Activated CD4-positive, alpha-beta T cell treated with anti-CD3 and anti-CD28 coated beads, Interleukin-2, amount 50 U/mL, for 1 hour (primary cell): ENCODE measurements at regions not wholly inside any gene's neighbourhood (a gene's known extent, or its start where the extent isn't known, plus 50 kb on each side); places are given as distances from the start of the nearest gene placed in this dataset.
"Not testable (repeated sequence)": the region's sequence is repeated elsewhere in the genome, so short reads cannot be mapped to it uniquely, and the experiment has no call there.

Experiments used
- DNase-seq: peaks from one replicate; pipeline ENCODE4 v3.0.0-alpha.2; 2020

DNA sequence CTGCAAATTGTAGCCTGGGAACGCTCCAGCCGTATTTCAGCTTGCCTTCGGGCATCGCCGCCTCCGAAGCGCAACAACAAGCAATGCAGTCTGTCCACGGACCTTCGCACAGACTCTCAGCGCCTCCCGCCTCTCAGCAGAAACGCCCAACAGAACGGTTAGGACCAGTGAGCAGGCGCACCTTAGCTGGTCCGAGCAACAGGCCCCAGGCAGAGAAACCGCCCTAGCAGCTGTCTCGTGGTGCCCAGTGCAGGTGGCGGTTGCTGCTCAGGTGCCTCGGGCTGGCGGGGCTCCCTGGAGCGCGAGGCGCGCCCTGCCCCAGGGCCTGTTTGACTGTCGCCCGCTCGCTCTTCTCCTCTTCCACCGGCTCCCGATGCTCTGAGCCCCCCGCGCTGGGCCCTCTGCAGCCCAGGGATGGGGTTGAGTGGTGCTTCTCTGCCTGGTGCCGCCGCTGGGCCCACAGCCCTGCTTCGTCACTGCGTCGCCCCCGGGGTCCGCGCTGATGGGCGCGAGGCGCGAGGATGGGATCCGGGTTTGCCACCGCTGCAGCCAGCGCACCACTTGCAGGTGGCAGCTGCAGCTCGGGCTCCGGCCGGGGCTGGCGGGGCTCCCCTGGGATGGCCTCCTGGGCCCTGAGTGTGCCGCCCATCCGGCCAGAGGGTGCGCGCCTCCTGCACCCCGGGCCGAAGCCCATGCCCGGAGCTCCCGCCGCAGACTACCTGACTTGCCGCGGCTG, 268.4 kb upstream of the FRG2C start:
- no peak for DNase-seq

GRCh38 chr3:75396316-75396802, 267.8 kb upstream of the FRG2C start:
- no peak for DNase-seq

DNA sequence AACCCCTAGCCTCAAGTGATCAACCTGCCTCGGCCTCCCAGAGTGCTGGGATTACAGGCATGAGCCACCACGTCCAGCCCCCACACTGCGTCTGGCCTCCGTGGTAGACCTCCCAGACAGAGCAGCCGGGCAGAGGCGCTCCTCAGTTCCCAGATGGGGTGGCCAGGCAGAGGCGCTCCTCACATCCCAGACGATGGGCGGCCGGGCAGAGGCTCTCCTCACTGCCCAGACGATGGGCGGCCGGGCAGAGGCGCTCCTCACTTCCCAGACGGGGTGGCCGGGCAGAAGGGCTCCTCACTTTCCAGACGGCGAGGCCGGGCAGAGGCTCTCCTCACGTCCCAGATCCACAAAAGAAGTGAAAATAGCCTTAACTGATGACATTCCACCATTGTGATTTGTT, 266.6 kb upstream of the FRG2C start:
- not testable (repeated sequence) for DNase-seq

GRCh38 chr3:75422101-75422945, 241.8 kb upstream of the FRG2C start:
- peak; percentile 23 for DNase-seq

DNA sequence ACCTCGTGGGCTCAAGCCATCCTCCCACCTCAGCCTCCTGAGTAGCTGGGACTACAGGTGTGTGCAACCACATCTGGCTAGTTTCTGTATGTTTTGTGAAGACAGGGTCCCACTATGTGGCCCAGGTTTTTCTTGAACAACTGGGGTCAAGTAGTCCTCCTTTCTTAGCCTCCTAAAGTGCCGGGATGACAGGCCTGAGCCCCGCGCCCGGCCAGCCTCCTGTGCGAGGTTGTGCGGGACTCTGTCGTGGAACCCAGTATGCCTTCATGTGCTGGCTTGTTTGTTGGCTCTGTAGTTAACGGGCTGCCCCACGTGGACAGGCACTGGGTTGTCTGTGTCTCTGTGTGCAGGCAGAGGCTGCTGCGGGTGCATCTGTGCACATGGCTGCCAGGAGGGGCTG, 238.7 kb upstream of the FRG2C start:
- DNase-seq = not testable (repeated sequence)

DNA sequence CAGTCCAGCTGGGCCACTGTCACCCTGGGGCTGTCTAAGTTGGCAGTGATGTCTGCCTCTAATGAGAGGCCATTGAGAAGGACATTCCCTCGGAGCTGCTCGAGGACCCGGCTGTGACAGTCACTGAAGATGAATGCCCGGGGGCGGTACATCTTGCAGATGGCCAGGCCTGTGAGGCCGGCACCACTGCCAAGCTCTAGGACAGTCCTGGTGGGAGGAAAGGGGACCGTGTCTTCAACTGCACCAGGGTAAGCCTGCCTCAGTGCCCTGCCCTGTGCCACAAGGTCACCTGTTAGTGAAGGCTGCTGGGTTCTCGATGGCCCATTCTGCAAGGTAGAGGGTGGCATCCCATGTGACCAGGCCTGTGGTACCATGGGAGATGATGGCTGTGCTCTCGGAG, 236.6 kb upstream of the FRG2C start:
- not testable (repeated sequence) for DNase-seq

GRCh38 chr3:75427906-75428305, 236.2 kb upstream of the FRG2C start:
- DNase-seq = not testable (repeated sequence)

DNA sequence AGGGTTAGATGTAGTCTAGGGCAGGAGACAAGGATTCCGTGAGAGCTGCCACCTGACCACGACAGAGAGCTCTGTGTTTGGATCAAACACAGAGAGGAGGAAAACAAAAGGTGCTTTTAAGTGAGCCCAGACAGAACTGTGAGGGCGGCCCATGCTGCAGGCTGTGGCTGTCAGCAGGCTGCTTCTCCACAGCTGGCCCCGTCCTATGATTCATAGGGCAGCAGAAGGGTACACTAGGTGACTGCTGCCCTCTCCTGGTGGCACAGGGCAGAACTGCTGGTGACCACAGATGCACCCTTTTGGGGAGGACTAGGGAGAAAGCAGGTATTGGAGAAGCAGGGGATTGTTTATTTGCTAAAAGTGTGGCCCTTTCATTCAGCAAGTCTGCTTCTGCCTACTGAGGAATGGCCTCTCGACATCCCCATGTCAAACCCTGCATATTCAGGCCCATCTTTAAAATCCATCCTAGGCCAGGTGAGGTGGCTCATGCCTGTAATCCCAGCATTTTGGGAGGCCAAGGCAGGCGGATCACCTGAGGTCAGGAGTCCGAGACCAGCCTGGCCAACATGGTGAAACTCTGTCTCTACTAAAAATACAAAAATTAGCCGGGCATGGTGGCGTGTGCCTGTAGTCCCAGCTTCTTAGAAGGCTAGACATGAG, 234.4 kb upstream of the FRG2C start:
- peak; percentile 63 for DNase-seq

DNA sequence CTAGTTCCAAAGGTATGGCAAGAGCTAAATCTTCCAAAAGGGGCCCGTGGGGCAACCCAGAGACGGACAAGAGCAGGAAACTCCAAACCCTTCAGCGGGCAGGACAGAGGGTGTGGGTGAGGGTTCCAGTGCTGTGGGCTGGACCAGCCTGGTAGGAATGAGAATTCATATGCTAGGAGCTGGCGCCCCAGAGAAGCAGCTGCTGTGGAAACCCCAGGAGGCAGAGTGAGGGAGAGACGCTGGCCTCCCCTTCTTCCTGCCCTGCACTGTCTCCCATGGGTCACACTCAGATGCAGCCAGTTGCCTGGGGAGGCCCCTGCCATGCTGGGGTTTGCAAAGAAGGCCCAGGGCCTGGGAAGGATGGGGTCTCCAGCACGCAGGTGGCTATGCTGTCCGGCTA, 233.7 kb upstream of the FRG2C start:
- not testable (repeated sequence) for DNase-seq

DNA sequence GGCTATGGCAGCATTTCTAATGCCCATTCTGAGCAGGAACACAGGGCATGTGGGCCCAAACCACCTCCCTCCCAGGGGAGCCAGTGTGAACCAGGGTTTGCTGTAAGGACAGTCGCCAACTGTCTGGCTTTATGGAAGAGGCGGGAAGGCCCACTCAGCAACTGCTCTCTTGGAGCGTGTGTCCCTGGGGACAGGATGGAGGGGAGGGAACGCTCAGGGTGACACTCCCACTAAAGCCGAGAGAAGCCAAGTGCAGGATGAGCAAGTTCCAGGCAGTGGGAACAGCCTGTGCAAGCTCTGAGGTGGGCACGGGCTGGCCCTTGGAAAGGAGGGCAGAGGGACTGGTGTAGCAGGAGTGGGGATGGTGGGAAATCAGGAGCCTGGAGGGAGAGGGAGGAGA, 233.0 kb upstream of the FRG2C start:
- DNase-seq = not testable (repeated sequence)

GRCh38 chr3:75432466-75432865, 231.7 kb upstream of the FRG2C start:
- not testable (repeated sequence) for DNase-seq

GRCh38 chr3:75432885-75433284, 231.2 kb upstream of the FRG2C start:
- not testable (repeated sequence) for DNase-seq

DNA sequence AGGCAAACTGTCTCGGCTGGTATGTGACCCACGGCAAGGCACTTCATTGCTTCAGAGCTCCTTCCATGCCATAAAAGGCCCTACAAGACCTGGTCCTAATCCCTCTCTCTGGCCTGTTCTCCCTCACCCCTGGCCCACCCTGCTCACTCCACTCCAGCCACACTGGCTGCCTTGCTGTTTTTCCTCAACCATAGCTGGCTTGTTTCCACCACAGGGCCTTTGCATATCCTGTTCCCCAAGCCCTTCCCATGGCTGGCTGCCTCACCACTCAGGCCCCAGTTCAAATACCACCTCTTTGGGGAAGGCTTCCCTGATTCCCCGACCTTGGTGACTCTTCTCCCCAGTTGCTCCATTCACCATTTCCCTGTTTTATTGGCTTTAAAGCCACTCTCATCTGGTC, 230.8 kb upstream of the FRG2C start:
- not testable (repeated sequence) for DNase-seq

GRCh38 chr3:75434276-75434912, 229.7 kb upstream of the FRG2C start:
- peak; percentile 8 for DNase-seq

- DNase-seq = peak; percentile 98
Measured at GRCh38 chr3:75434913-75435793, 229.0 kb upstream of the FRG2C start.

- not testable (repeated sequence) for DNase-seq
Measured at GRCh38 chr3:75435794-75436400, 228.2 kb upstream of the FRG2C start.

GRCh38 chr3:75440986-75441385, 223.1 kb upstream of the FRG2C start:
- not testable (repeated sequence) for DNase-seq

DNA sequence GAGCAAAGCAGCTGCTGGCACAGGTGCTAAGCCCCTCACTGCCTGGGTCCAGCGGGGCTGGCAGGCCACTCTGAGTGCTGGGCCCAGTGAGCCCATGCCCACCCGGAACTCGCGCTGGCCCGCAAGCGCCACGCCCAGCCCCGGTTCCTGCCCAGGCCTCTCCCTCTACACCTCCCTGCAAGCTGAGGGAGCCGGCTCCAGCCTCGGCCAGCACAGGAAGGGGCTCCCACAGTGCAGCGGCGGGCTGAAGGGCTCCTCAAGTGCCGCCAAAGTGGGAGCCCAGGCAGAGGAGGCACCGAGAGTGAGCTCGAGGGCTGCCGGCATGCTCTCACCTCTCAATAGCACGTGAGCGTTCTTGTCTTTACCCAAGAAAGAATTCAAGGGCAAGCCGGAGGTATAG, 219.5 kb upstream of the FRG2C start:
- DNase-seq = not testable (repeated sequence)

GRCh38 chr3:75445234-75445633, 218.9 kb upstream of the FRG2C start:
- not testable (repeated sequence) for DNase-seq

GRCh38 chr3:75446948-75447347, 217.2 kb upstream of the FRG2C start:
- not testable (repeated sequence) for DNase-seq

- DNase-seq = not testable (repeated sequence)
Measured at GRCh38 chr3:75453328-75453727, 210.8 kb upstream of the FRG2C start.
